GM19035 (cell line): ENCODE measurements at regions not wholly inside any gene's neighbourhood (a gene's known extent, or its start where the extent isn't known, plus 50 kb on each side); places are given as distances from the start of the nearest gene placed in this dataset.
A peak's percentile ranks its signal among the peaks of the same experiment; 100 is the strongest.
"Not testable (repeated sequence)": the region's sequence is repeated elsewhere in the genome, so short reads cannot be mapped to it uniquely, and the experiment has no call there.

Experiments
- ATAC-seq: cut with Tn5 transposase; IDR thresholded peaks from one replicate; pipeline ENCODE4 v1.9.1; 2021; ENCODE audit not compliant: unreplicated experiment

- ATAC-seq = no peak
Measured at GRCh38 chr2:117618607-117619006, 195.9 kb upstream of the DDX18 start.

- no peak for ATAC-seq
Measured at GRCh38 chr2:117621326-117621725, 193.2 kb upstream of the DDX18 start.

GRCh38 chr2:117623175-117623574 lies 191.3 kb upstream of the DDX18 start:
- not testable (repeated sequence) for ATAC-seq

- ATAC-seq = no peak
Measured at GRCh38 chr2:117631152-117631945, 183.1 kb upstream of the DDX18 start.

- ATAC-seq = no peak
Measured at GRCh38 chr2:117635481-117635880, 179.0 kb upstream of the DDX18 start.

GRCh38 chr2:117639401-117639800 lies 175.1 kb upstream of the DDX18 start:
- no peak for ATAC-seq

GRCh38 chr2:117644403-117644802 lies 170.1 kb upstream of the DDX18 start:
- ATAC-seq = no peak

GRCh38 chr2:117645458-117645857 lies 169.0 kb upstream of the DDX18 start:
- ATAC-seq = no peak

- ATAC-seq = no peak
Measured at GRCh38 chr2:117646099-117646498, 168.4 kb upstream of the DDX18 start.

GRCh38 chr2:117646872-117647271 lies 167.6 kb upstream of the DDX18 start:
- no peak for ATAC-seq

GRCh38 chr2:117656546-117656945 lies 157.9 kb upstream of the DDX18 start:
- no peak for ATAC-seq

GRCh38 chr2:117661619-117662018 lies 152.9 kb upstream of the DDX18 start:
- ATAC-seq = no peak

GRCh38 chr2:117674172-117674571 lies 140.3 kb upstream of the DDX18 start:
- ATAC-seq = no peak

GRCh38 chr2:117679952-117680351 lies 134.5 kb upstream of the DDX18 start:
- ATAC-seq = no peak

- no peak for ATAC-seq
Measured at GRCh38 chr2:117684919-117685318, 129.6 kb upstream of the DDX18 start.

- ATAC-seq = peak; percentile 100
Measured at GRCh38 chr2:117686699-117687098, 127.8 kb upstream of the DDX18 start.

GRCh38 chr2:117691595-117691994 lies 122.9 kb upstream of the DDX18 start:
- no peak for ATAC-seq

- ATAC-seq = no peak
Measured at GRCh38 chr2:117692001-117692763, 122.3 kb upstream of the DDX18 start.

- ATAC-seq = no peak
Measured at GRCh38 chr2:117693154-117693553, 121.3 kb upstream of the DDX18 start.

GRCh38 chr2:117693651-117694050 lies 120.8 kb upstream of the DDX18 start:
- ATAC-seq = no peak

- no peak for ATAC-seq
Measured at GRCh38 chr2:117698287-117698686, 116.2 kb upstream of the DDX18 start.

- ATAC-seq = no peak
Measured at GRCh38 chr2:117698819-117699218, 115.7 kb upstream of the DDX18 start.
